Fibroblast of mammary gland (primary cell): ENCODE measurements at regions not wholly inside any gene's neighbourhood (a gene's known extent, or its start where the extent isn't known, plus 50 kb on each side); places are given as distances from the start of the nearest gene placed in this dataset.

Experiments
- DNase-seq: peaks from one replicate; pipeline ENCODE4 v3.0.0-alpha.2; 2010; ENCODE audit warnings: low read depth
- H3K4me3 ChIP-seq: 2 replicates; pipeline ENCODE4 v1.5.1; 2011; ENCODE audit warnings: low read depth, mild to moderate bottlenecking, low read length, moderate library complexity; ENCODE audit not compliant: control insufficient read depth
- TF ChIP-seq, protein P1 (sequence below): conservative IDR thresholded peaks from 2 replicates; pipeline ENCODE4 v1.5.1; 2011; ENCODE audit warnings: low read depth, low read length, inconsistent platforms; ENCODE audit not compliant: control insufficient read depth, insufficient read depth

DNA sequence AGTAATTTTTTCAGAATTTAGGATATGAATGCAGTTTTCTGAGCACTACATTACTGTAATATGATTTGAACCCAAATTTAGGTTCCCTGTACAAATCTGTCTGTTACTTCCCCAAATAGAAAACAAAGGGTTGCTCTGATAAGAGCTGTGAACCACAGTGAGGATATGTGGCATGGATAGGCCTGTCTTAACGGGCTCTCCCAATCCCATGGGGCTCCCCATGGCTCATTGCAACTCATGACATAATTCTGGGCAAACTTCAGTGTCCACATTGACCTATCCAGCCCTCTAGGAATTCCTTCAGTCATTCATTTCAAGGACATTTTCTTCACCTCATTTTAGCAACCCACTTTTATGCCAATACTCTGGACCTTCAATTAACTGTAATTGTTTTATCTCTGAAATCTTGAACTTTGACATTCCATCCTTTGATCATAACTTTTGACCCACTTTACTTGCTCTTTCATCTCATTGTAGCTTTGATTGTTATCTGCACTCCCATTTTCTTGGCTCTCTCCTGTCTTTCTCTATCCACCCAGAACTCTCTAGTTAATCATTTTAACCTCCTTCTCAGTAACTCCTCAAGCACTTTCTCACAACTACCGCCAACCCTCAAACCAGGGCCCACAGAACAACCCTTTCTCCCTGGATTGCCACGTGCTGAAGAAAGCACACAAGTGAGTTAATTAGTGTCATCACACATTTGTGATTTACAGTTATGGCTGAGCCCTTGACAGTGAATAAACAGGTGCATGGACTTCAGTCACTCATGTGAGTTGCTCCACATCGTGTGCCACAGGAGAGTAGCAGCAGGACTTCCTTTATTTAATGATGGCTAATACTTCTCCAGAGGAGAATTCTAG, 94.9 kb upstream of the AADACL2 start:
- TF ChIP-seq, protein P1, sequence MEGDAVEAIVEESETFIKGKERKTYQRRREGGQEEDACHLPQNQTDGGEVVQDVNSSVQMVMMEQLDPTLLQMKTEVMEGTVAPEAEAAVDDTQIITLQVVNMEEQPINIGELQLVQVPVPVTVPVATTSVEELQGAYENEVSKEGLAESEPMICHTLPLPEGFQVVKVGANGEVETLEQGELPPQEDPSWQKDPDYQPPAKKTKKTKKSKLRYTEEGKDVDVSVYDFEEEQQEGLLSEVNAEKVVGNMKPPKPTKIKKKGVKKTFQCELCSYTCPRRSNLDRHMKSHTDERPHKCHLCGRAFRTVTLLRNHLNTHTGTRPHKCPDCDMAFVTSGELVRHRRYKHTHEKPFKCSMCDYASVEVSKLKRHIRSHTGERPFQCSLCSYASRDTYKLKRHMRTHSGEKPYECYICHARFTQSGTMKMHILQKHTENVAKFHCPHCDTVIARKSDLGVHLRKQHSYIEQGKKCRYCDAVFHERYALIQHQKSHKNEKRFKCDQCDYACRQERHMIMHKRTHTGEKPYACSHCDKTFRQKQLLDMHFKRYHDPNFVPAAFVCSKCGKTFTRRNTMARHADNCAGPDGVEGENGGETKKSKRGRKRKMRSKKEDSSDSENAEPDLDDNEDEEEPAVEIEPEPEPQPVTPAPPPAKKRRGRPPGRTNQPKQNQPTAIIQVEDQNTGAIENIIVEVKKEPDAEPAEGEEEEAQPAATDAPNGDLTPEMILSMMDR, result no peak
- H3K4me3 ChIP-seq, result no peak overlapping the region
- DNase-seq, result no peak

DNA sequence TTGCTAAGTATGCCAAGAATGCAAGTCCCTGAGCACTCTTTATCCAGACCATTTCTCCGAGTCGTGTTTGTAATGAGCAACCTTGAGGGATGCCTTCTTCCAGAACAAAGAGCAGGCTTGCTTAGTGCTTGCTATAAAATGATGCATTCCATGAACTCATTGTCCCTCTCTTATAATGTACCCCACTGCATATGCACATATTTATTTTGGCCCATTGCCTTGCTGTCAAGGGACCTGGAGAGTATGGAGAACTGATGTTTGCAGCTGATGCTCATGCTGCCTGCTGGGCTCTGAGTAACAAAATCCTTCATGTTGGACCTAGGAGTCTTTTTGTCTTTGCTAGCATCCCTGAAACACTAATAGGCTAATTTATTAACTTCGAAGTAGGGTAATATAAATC, 97.8 kb upstream of the AADACL2 start:
- TF ChIP-seq, protein P1, result no peak
- no peak for DNase-seq
- H3K4me3 ChIP-seq, result no peak overlapping the region

- peak; percentile 48 for DNase-seq
- TF ChIP-seq, protein P1, result no peak
Observed at GRCh38 chr3:151631946-151632345, 101.8 kb upstream of the AADACL2 start.

DNA sequence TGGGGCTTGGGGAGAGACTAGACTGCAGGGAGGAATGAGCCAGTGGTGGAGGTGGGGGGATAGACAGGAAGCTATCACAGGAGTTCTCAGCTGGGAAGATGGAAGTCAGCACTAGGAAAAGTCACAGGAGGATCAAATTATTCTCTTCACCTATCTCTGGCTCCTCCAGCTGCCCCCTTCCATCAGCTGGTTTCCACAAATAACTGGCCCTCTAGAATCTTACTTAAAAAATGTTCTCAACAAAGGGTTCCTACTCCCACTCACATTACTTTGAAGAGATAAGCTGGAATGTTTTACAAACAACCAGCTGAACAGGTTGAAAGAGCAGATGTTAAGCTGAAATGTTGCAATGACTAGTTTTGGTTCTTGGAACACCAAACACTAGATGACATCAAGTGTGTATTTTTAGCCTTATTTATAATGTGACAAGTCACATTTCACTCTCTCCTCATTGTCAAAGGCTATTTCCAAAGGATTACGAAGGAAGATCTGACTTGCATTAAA, 102.7 kb upstream of the AADACL2 start:
- DNase-seq, result peak; percentile 70
- TF ChIP-seq, protein P1, result no peak

More at GRCh38 chr3:151631946-151632345, 101.8 kb upstream of the AADACL2 start:
- no peak overlapping the region for H3K4me3 ChIP-seq

DNA sequence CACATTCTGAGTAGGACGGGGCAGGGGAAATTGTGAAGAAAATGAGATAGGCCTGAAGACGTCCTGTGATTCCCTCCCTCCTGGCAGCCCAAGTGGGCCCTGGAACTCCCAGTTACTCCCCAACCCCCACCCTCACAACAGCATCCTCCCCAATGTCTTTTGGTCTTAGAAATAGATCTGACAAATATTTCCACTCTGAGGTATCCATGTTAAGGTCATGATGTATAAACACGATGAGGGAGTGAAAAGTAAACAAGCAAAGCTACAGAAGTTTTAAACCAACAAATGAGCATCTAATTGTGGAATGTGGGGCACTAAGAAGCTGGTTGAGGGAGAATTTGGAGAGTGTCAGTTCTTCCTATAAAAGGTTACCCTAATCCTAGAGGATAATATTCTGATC, 103.7 kb upstream of the AADACL2 start:
- no peak overlapping the region for H3K4me3 ChIP-seq
- DNase-seq, result no peak
- TF ChIP-seq, protein P1, result no peak

More for the DNA sequence above, 102.7 kb upstream of the AADACL2 start:
- no peak overlapping the region for H3K4me3 ChIP-seq

DNA sequence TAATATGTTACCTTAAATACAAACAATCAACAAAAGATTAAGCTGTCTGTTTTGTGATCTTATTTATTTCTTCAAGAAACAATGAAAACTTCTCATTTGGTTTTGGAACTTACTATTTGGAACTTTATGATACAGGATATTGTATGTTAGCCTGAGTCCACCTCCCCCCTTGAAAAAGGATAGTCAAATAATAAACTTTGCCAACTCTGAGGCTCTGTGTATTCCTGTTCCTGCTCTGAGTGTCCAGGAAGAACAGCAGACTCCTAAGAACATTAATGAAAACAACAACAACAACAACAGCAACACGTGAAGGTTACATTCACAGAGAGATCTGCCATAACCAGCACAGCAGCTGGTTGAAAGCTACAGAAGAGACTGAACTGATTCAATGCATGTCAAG, 108.1 kb upstream of the AADACL2 start:
- no peak for DNase-seq
- TF ChIP-seq, protein P1, result no peak
- H3K4me3 ChIP-seq, result no peak overlapping the region
